ENCODE measurements at regions not wholly inside any gene's neighbourhood (a gene's known extent, or its start where the extent isn't known, plus 50 kb on each side); places are given as distances from the start of the nearest gene placed in this dataset.

DNA sequence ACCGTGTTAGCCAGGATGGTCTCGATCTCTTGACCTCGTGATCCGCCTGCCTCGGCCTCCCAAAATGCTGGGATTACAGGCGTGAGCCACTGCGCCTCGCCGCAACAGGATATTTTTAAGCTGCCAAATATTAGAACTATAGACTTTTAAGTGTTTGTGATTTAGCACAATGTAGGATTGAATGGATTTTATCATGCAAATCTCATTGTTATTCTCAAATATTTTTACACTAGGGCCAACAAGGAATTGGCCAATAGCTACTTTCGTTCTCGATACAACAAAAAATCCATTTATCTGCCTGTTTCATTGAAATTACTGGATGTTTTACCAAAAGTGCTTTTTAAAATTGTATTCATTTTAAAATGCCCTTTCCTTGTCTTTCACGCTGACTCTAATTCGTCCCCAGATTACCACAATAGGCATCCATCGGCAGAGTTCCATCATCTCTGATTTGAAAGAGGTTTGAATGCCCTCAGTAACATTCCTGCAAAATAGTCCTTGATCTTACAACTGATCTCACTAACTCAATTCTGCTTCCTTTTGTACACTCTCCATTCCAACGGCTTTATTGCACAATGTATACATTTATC is 99.6 kb upstream of the ROBO2 start:
- no peak for DNase-seq

DNA sequence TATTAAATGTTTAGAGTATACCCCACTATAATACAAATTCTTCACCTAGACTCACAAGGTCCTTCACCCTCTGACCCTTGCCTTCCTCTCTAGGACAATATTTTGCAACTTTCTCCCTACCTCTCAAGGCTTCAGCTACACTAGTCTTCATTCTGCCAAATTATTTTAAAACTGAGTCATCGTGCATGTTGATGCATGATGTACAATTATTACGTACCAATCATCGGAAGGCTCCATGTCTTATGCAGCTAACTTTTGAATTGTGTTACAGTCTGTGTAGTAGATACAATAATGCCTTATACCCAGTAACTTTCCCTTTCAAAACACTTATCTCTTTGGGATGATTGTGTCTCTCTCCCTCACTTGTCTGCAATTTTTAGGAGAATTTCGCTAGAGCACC is 98.5 kb upstream of the ROBO2 start:
- no peak for DNase-seq

DNA sequence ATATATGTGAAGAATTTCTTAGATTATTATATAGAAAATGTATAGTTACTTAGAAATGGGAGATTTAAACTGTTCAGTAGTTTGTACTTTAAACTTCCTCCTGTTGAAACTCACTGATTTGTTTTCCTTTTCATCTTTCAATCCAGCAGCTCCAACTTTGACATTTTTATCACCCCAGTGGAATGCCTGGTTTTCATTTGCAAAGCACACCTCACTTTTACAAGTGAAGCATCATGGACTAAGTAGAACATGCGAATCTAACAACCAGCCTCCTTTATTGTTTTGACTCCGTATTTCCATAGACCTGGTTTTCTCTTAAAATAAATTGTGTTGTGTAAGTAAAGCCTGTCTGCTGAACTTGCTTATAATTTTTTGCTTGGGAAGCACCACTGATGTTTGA is 97.8 kb upstream of the ROBO2 start:
- no peak for DNase-seq

- no peak for DNase-seq
Observed at GRCh38 chr3:76943058-76943457, 96.8 kb upstream of the ROBO2 start.

DNA sequence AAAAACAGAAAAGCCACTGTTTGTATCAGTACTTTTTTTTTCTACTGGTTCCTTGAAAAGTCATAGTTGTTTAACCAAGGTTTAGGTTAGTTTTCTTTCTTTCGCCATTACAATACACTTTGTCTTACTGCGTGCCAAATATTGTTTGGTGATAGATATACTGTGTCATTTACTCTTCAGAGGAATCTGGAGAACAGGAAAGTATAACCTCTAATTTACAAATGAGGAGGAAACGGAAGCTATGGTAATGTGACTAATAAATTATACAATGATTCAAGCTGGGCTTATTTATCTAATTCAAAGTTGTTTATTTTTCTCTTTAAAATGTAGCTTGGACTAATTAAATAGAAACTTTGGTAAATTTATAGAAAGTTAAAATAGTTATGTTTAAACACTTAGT is 96.2 kb upstream of the ROBO2 start:
- no peak for DNase-seq

- DNase-seq: no peak
Observed at GRCh38 chr3:76949033-76949432, 90.9 kb upstream of the ROBO2 start.

DNA sequence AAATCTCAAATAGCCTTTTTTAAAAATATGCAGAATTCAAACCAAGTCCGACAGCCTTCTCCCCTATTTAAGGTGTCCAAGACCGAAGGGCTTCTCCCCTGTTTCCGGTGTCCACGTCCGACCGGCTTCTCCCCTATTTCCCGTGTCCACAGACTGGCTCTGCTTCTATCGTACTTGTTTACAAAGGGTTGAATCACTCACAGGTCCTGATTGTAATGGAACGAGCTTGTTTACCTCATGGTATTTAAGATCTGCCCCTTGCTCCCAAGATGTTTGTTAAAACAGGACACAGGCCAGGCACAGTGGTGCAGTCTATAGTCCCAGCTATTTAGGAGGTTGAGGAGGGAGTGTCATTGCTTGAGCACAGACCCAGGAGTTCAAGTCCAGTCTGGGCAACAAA is 90.4 kb upstream of the ROBO2 start:
- no peak for DNase-seq

DNA sequence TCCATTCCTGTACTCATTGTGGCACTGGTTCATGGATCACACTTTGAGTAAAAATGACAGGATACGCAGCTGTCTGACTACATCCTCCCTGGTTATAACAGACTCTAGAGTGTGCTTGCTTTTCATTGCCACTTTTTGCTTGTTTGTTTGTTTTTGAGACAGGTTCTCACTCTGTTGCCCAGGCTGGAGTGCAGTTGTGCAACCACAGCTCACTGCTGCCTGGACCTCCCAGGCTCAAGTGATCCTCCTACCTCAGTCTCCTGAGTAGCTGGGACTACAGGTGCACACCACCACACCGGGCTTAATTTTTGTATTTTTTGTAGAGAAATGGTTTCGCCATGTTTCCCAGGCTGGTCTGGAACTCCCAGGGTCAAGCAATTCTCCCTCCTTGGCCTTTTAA is 89.3 kb upstream of the ROBO2 start:
- DNase-seq: no peak

- no peak for DNase-seq
Observed at GRCh38 chr3:76954412-76954811, 85.5 kb upstream of the ROBO2 start.

- no peak for DNase-seq
Observed at GRCh38 chr3:76958274-76958673, 81.6 kb upstream of the ROBO2 start.

- DNase-seq: no peak
Observed at GRCh38 chr3:76958861-76959260, 81.0 kb upstream of the ROBO2 start.

- DNase-seq: no peak
Observed at GRCh38 chr3:76961284-76961683, 78.6 kb upstream of the ROBO2 start.

DNA sequence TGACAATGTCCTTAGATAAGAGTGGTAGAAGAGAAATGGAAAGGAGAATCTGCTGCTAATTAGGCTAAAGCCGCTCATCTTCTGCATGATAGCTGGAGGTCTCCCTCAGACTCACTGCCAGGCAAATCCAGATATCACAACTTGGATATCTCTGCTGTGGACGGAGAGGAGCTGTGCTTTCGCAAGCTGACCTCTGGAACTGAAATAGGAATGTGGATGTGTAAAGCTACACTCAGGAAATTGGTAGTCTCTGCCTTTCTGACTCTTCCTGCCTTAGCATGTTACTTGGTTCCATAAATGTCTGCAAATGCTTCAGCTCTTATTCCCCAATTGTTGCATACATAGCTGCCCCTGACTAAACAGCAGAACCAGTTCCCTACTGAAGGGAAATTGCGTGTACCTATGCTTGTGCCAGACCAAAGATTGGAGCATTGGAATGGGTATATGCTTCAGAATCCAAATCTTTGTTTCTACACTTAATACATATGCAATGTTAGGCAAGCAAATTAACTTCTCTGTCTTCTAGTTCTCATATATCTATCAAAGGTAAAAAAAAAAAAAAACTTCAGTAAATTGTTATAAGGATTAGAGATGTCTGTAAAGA is 74.7 kb upstream of the ROBO2 start:
- no peak for DNase-seq

DNA sequence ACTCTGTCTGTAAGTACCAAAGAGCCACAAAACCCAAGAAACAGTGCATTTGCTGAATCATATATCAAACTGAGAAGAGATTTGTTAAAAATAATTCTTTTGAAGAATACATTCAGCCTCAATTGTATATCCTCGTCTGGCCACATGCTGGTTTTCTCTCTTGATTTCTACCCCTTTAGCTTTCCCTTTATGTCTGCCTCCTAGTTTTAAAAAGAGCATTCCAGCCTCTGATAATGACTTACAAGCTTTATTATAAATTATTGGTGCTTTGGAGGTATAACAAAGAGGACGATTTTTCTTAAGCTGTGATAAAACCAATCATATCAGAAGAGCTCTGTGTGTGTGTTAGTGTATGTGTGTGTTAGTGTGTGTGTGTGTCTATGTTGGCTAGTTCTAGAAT is 70.4 kb upstream of the ROBO2 start:
- DNase-seq: no peak

DNA sequence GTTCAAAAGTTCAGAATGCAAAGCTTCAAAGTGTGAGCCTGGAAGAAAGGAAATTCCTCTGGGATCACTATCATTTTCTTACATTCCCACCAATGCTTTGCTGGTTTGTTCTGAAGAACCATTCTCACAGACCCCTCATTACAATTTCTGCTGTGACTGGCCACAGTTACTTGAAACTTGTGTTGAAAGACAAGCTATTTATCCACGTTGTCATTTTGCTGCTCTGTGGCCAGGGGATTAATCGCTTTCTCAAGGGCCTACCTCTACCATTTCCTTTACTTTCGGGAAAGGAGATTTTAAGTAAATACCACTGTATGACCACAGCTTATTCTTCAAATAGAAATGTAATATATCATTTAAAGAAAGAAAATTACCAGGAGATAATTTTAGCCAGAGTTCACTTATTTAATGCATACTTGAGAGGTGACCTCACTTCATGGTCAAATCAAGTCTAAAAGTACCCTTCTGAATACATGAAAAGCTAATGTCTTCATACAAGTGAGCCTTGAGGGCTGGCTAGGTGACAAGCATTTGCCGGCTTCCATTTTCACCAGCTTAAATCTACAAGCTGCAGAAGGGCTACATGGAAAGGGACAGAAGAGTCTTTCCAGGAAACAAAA is 69.8 kb upstream of the ROBO2 start:
- no peak for DNase-seq

DNA sequence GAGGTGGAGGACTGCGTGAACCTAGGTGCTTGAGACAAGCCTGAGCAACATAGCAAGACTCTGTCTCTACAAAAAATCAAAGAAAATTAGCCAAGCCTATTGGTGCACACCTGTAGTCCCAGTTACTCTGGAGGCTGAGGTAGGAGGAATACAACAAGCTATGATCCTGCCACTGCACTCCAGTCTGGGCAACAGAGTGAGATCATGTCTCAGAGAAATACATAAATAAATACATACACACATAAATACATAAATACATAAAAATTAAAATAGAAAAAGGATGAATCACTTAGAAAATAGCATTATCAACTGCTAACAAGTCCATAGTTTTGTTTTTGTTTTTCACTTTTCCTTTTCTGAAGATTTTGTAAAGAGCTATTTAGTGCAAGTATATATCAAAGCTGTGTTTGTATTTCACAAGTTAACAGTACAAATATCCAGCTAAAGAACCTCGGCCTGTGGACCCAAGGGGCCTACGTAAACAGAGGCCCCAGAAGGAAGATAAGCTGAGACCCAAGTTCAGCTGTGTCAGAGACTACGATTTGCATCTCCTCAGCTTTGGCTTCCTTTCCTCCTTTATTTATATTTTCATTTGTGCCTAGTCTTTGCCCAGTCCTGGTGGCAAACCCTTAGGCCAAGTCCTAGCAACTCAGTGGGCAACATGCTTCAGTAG is 67.1 kb upstream of the ROBO2 start:
- no peak for DNase-seq

DNA sequence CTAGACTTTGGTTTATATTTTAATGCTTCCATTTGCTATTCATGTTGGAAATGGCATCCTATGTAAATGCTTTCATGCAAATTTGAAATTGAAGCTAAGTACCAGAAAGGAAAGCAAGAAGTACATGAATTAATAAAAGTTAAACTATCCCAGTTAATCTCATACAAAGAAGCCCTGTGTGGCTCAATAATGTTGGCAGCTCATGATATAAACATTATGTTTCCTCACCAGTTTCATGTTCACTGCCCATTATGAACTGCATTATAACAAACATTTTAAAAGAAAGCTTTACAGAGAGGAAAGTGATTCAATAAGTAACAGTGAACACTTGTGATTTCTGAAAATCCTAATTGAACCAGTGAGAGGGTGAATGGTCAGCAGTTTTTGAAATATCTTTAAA is 62.9 kb upstream of the ROBO2 start:
- no peak for DNase-seq

DNA sequence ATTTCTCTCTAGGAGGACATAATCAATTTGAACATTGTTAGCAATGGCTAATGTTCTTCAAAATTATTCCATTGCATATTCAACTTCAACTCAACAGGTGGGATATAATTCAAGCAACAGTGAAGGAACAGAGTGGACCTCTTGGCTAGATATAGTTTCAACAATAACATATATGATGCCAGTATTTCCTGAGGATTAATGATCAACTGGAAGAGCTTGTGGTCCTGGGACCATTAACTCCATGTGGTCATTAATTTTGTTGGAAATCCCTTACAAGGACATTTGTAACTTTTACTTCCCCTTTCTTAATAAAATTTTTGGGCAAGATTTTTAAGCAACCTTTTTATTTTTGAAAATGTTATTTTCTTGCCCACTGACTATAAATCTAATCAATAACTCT is 54.3 kb upstream of the ROBO2 start:
- DNase-seq: no peak

DNA sequence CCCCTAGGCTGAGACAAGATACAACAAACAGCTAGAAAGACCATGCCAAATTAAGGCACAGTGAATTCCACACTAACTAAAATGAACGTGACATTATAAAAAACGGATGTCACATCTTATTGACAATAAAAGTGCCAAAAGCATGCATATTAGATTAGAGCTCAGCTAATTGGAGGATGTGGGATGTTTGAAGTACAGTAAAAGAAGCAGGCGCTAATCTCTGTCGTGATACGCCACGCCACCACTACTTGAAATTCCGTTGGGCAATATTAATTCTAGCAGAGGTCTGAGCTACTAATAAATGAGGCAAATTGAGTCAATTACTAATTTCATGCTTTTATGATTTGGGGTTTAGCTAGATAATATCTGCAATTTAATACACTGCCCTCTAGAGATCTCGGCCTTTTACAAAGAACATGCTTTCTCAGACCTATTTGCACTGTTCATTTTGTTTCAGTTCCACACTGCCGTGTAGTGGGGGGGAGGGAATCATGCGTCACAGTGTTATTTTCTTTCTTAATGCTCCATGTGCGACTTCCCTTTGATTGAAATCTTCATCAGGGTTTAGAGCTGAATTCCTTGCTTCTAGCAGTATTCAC is 52.9 kb upstream of the ROBO2 start:
- no peak for DNase-seq

Data from NCI-H82 (cell line).